IMR-90 (cell line): ENCODE measurements at regions not wholly inside any gene's neighbourhood (a gene's known extent, or its start where the extent isn't known, plus 50 kb on each side); places are given as distances from the start of the nearest gene placed in this dataset.
A peak's percentile ranks its signal among the peaks of the same experiment; 100 is the strongest.
"Not testable (repeated sequence)": the region's sequence is repeated elsewhere in the genome, so short reads cannot be mapped to it uniquely, and the experiment has no call there.

Experiments
- CEBPB ChIP-seq: IDR thresholded peaks from 2 replicates; pipeline ENCODE4 v1.6.1; 2012; ENCODE audit warnings: low read depth, low read length, improper control_type of control experiment
- CHD1 ChIP-seq: IDR thresholded peaks from 2 replicates; pipeline ENCODE4 v1.6.1; 2012; ENCODE audit warnings: low read depth, low read length, improper control_type of control experiment
- CTCF ChIP-seq: conservative IDR thresholded peaks from 2 replicates; pipeline ENCODE4 v1.5.1; 2012; ENCODE audit warnings: mild to moderate bottlenecking, low read depth, low read length, improper control_type of control experiment
- MAFK ChIP-seq: IDR thresholded peaks from 2 replicates; pipeline ENCODE4 v1.6.1; 2012; ENCODE audit warnings: low read depth, low read length, improper control_type of control experiment
- MXI1 ChIP-seq: IDR thresholded peaks from 2 replicates; pipeline ENCODE4 v1.6.1; 2012; ENCODE audit warnings: low read depth, mild to moderate bottlenecking, low read length, moderate library complexity, borderline replicate concordance
- POLR2A ChIP-seq: IDR thresholded peaks from 2 replicates; pipeline ENCODE4 v1.6.1; 2012; ENCODE audit warnings: mild to moderate bottlenecking, low read depth, low read length
- RAD21 ChIP-seq: IDR thresholded peaks from 2 replicates; pipeline ENCODE4 v1.6.1; 2012; ENCODE audit warnings: low read length, improper control_type of control experiment

DNA sequence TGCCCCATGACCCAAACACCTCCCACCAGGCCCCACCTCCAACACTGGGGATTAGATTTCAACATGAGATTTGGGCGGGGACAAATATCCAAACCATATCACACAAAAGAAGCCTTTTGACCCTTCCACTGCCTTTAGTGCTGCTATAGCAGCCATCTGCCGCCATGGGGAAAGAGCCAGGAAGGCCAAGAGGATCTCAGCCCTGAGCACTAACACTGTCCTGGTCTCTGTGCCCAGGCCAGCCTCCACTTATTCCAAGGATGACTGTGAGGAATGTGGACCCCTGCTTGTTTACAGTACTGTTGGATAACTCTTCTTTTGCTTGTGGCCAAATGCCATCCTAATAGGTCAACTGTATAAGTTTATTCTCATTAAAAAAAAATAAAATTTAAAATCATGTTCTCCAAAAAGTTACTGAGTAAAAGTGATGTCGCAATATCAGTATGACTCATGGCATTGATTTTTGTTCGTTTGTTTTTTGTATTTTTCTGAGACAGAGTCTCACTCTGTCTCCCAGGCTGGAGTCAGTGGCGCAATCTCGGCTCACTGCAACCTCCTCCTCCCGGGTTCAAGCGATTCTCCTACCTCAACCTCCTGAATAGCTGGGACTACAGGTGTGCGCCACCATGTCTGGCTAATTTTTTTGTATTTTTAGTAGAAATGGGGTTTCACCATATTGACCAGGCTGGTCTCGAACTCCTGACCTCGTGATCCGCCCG, 166.4 kb downstream of the NDUFA12 start:
- not testable (repeated sequence) for TF ChIP-seq MXI1, CTCF, POLR2A, MAFK, RAD21, CHD1
- peak; percentile 96 for TF ChIP-seq CEBPB
